ENCODE measurements at regions not wholly inside any gene's neighbourhood (a gene's known extent, or its start where the extent isn't known, plus 50 kb on each side); places are given as distances from the start of the nearest gene placed in this dataset.

GRCh38 chrX:5142644-5143043, 1086.0 kb downstream of the NLGN4X start:
- Histone ChIP-seq H3K36me3 (ENCODE audit: control insufficient read depth in 2 of 2, extremely low read depth in 1 of 2, insufficient read depth in 2 of 2, low read length in 2 of 2) (no peaks in the 10 kb centered on the region), H3K9me1 (replicated peaks; ENCODE audit: control insufficient read depth, extremely low read depth, insufficient read depth, low read length) (no peaks in the 10 kb centered on the region), H3K9ac (replicated peaks; ENCODE audit: extremely low read depth, insufficient read depth, low read length) (no peak overlapping the region), H3K4me1 (ENCODE audit: control insufficient read depth, extremely low read depth, insufficient read depth, low read length) (no peaks in the 10 kb centered on the region), H3K4me2 (ENCODE audit: insufficient read depth, low read length) (no peak overlapping the region), H3K4me3 (replicated peaks in 1 of 3; ENCODE audit: insufficient read depth in 1 of 3, low read depth in 1 of 3, low read length in 3 of 3) (no peak overlapping the region), H3K79me2 (ENCODE audit: control insufficient read depth, insufficient read depth, low read length) (no peaks in the 10 kb centered on the region), H3K27ac (ENCODE audit: insufficient read depth, low read depth, low read length) (no peak overlapping the region), H3K27me3 (ENCODE audit: control insufficient read depth in 2 of 2, insufficient read depth in 2 of 2, low read length in 2 of 2) (no peaks in the 10 kb centered on the region), H3K9me3 (replicated peaks; ENCODE audit: control insufficient read depth, insufficient read depth, low read length) (no peaks in the 10 kb centered on the region), H2AFZ (ENCODE audit: low read depth, low read length) (no peak overlapping the region), H4K20me1 (replicated peaks; ENCODE audit: control insufficient read depth, extremely low read depth, insufficient read depth, low read length) (no peaks in the 10 kb centered on the region)
- intact Hi-C loops (cut with micrococcal nuclease) (no loop called here), dilution Hi-C loops (cut with MboI; ENCODE audit: extremely low pct_ligation_motif_present, low sequenced_read_pairs) (no loop called here)
- BruUV-seq (replicated peaks) = no TSS peak
- no peak for FAIRE-seq
- no peak for DNase-seq (ENCODE audit: low read depth, low spot score)
- POLR2A ChIA-PET = no interaction called here
- CTCF ChIA-PET = no interaction called here
- TF ChIP-seq EZH2 (IDR thresholded peaks at IDR 0.05; ENCODE audit: borderline replicate concordance, low read depth, low read length, severe bottlenecking) = no peak
- TF ChIP-seq FOS (IDR thresholded peaks at IDR 0.05; ENCODE audit: borderline replicate concordance, insufficient read depth, low read length) = no peak
- no peak for TF ChIP-seq POLR2A (IDR thresholded peaks at IDR 0.05; ENCODE audit: low read depth, low read length)
- TF ChIP-seq JUN (IDR thresholded peaks at IDR 0.05; ENCODE audit: borderline replicate concordance, insufficient read depth, insufficient read length, low read depth) = no peak
- TF ChIP-seq CTCF (IDR thresholded peaks at IDR 0.05; ENCODE audit: extremely low read depth in 1 of 2, insufficient read depth in 1 of 2, low read depth in 1 of 2, low read length in 2 of 2) = no peak
- TF ChIP-seq GATA2 (IDR thresholded peaks at IDR 0.05; ENCODE audit: insufficient read depth, insufficient read length, low read depth, low read length) = no peak
- no peak for TF ChIP-seq MAX (IDR thresholded peaks at IDR 0.05; ENCODE audit: insufficient read depth, insufficient read length)
- no peak for TF ChIP-seq POLR2AphosphoS5 (IDR thresholded peaks at IDR 0.05; ENCODE audit: insufficient read depth, low read depth, low read length)
- no peak for TF ChIP-seq MYC (IDR thresholded peaks at IDR 0.05; ENCODE audit: low read depth, low read length)
